Non-pigmented ciliary epithelial cell (primary cell): ENCODE measurements at regions not wholly inside any gene's neighbourhood (a gene's known extent, or its start where the extent isn't known, plus 50 kb on each side); places are given as distances from the start of the nearest gene placed in this dataset.

Source experiments
- DNase-seq: peaks from one replicate; pipeline ENCODE4 v3.0.0-alpha.2; 2010; ENCODE audit warnings: low read depth

DNA sequence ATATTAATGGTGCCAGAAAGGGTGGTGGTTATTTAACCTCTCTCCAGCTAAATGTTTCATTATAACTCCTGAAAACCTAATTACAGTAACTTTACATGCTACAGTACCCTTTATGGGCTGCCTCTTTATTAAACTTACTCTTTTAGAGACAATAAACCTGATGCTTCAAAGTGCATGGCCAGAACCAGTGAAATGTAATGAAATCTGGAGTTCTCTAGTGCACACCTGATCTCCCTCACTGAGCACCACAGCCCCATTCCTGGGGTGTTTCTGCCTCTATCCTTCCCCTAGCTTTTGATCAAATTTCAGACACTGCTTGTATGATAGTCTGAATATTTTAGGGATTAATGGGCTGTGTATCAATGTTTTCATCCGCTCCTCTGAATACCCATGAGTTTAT is 306.5 kb upstream of the WWC1 start:
- no peak for DNase-seq

DNA sequence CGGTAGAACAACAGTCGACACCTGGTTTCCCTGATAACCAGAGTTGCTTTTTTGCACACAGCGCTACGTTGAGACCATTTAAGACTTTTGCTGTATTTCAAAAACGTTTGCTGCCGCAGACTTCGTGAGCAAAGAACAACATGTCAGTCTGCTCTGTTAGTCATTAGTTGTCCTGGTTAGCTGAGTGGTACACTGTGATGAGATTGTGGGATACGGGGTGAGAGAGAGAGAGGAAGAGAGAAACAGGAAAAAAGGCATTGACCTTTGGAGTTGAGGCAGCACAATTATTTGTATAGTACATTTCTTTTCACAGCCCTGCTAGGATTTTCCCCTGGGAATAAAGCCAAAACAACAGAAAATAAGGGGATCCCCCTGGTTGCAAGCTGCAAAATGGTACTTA is 306.1 kb upstream of the WWC1 start:
- DNase-seq = no peak

DNA sequence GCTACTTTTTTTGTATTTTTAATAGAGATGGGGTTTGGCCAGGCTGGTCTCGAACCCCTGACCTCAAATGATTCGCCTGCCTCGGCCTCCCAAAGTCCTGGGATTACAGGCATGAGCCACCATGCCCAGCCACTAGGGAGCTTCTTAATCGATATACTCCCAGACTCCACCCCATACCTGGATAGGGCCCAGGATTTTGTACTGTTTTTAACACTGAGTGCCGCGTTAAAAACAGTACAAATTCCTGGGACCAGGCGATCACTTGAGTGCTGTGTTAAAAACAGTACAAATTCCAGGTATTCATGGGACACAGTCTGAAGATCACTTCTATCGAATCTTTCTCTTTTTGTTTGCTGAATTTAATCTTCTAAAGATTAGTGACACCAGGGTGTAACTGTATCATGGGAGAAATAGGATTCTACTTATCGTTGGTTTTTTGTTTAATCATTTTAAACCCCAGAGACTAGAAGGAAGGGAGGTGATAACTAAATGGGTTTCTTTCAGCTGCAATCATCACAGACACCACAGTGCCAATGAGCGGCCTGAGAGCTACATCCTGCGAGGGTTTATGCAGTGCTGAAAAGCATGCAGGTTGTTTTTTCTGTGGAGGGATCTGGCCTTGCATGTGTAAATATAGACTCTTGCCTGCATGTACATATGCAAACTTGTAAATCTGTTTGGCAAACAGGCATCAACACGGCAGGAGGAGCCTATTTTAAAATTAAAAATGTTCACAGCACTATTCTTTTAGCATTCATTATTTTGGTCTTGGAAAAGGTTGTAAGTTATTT is 303.8 kb upstream of the WWC1 start:
- DNase-seq = no peak

DNA sequence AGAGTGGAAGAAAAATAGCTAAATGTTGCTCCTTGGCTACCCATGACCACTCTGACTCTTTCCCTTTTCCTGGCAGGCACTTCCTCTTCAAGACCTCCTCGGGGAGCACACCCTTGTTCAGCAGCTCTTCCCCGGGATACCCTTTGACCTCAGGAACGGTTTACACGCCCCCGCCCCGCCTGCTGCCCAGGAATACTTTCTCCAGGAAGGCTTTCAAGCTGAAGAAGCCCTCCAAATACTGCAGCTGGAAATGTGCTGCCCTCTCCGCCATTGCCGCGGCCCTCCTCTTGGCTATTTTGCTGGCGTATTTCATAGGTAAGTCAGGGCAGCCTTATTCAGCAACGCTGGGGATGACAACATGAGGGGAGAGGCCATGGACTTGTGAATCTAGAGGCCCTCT is 298.6 kb upstream of the WWC1 start:
- no peak for DNase-seq

DNA sequence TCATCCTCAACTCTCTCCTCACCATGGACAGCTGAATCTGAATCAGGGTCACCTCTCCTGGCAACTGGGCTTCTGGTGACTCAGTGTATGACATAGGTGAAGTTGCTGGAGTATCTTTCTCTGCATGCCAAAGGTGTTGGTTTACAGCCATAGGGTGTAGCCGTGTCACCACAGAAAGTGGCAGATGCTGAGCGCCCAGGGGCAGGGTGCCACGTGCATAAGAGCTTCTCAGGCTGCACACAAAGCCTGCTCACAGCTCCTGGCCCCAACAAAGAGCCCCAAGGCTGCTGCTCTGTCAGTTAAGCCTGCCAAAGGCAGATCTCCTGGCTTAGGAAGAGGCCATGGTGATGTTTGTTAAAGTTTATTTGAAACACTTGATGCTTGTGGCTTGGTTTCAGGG is 297.7 kb upstream of the WWC1 start:
- DNase-seq = no peak

DNA sequence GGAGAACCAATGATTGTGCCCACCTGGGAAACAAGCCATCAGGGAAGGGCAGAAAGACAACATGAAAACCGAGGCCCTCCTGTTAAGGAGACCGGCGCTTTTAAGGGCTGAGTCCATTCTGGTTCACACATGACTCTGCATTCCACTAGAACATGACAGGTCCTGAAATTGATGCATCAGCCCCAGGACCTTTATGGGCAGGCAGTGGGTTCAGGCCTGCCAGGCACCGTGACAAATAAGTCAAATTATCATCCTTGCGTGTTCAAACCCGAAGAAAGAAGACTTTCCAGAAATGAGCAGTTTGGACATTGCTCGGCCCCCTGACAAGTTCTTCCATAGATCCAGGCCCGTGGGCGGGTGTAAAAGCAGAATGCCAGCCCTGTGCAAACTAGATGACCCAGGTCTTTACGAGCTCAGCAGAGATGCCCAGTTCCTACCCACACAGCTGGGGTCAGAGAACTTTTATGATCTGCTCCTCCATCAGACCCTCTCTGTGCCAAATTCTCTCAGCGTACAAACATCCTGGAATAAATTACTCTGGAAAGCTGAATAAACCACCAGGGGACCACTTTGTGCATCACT is 295.5 kb upstream of the WWC1 start:
- DNase-seq = no peak

DNA sequence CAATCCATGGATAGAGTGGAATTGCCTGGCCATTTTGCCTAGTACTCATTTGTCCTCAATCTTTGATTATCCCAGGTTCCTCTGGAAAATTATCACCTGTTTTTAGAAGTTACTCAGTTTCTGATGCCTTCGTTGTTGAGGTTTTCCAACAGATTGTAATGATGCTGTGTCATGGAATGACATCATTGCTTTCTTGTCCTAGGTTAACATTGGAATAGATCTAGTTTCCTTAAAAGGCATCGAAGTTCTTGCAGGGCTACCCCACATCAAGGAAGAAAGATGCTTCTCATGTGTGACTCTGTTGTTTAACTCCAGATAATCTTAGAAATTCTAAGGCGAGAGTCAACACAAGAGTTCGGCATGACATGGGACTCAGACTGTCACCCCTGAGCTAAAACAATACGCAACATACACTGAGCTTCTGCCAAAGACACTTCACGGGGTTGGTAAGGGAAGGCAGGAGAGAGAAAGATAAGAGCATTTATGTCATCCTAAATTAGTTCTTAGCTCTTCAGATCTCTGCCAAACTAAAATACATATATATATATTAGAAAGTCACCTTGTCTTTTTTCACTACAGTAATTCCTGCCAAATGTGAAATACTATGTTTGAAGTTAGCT is 293.2 kb upstream of the WWC1 start:
- DNase-seq = no peak

DNA sequence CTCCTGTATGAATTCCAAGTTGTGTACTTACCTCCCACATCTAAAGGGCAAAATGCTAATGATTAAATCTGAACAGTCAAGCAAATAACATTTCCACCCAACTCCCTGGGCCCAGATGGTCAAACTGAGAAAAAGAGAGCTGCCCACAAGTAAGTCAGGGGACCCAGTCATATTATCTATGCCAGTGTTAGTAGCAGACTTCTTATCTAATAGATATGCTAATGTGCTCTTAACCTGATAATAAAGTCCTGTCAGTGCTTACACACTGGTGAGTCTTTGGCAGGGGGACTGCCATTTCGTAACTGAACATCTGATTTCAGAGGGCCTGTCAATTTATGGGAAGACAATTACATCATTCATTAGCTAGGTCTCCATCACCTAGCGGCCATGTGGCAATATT is 292.3 kb upstream of the WWC1 start:
- DNase-seq = no peak

DNA sequence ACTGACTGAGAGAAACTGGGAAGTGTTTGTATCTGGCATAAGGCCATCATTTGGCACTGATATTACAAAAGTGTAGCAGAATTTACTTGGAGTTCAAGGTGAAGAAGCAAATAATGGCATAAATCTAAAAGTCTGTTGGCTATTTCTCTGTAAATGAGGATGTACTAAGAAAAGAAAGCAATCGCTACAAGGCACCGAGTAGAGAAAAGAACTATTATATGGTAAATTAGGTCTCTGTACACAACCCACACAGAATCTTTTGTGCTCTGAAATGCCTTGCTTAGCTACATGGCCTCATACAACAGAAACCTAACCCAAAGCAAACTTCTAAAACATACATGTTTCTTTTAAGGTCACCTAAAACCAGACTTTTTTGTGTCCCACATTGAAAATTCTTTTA is 290.1 kb upstream of the WWC1 start:
- no peak for DNase-seq

DNA sequence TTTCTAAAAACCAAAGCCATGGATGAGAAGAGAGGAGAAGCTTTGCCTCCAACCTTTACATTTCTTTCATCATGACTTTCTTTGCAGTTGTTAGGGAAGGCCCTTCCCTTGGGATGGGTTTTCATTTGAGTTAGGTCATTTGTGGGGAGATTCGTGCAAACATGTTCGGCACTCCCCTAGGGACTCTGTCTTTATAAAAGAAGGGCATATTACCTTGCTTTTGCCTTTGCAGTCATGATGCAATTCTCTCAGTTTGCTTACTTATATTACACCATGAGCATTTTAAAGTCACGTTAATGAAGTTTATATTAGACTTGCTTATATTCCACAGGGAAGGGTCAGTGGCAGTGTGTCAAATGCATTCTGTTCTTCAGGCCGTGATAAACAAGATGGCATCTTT is 289.3 kb upstream of the WWC1 start:
- DNase-seq = no peak

DNA sequence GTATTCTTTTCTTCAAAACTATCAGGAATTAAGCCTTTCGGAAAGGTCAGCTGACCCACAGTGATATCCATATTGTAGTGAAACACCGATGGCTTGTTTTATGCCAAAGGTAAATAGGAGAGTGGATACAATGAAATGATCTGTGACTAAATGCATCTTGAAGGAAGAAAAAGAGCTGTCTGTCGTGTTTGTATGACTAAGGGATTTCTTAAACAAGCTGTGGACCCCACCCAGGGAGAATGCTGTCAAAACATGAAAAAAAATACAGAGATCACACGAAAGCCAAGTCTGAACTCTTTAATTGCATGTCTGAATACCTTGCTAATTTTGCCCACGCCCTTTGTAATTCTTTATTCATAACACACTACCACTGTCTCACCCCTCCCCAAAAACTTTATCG is 286.4 kb upstream of the WWC1 start:
- no peak for DNase-seq

DNA sequence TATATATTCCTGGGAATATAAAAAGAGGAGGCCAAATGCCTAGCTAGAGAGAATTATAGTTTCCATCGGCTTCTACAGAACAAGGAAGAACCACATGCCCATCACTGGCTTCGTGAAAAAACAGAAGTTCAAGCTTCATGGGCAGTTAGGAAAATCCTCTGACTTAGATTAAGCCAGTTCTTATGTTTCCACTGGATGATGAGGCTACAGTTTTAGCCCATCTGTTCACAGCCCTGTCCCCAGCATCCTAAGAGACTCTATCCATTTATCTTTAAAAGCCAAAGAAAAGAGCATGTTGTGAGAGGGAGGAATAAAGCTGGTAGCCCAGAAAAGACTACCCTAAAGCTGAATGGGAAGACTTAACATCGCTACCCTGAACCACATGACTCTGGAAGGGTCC is 285.5 kb upstream of the WWC1 start:
- no peak for DNase-seq

DNA sequence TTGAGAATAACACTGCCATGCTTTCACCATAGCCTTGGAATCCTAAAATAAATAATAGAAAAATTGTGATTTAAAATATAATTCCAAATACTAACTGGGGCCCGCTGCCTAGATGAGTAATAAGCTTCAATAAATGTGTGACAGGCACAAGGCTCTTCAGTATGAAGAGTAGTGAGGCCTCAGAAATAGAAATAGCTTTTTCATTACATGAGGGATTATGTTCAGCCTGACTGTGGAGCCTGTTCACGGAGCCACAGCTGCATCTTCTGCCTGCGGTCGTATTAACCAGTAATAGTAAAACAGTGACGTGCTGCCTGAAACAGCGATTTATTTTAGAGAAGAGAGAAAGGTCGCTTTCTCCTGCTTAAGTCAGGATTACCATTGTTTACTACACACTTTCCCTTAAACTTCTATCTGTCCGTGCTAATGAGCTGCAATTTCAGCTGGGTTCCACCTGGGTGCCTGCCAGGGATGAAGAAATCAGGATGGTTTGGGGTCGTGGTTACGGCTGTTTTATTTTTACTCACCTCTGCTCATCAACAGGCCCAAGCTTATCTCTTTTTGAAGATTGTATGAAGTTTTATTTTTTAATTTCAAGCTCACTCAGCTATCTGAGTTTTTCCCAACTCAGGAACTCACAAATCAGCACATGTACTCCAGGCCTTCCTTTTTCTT is 284.9 kb upstream of the WWC1 start:
- no peak for DNase-seq

DNA sequence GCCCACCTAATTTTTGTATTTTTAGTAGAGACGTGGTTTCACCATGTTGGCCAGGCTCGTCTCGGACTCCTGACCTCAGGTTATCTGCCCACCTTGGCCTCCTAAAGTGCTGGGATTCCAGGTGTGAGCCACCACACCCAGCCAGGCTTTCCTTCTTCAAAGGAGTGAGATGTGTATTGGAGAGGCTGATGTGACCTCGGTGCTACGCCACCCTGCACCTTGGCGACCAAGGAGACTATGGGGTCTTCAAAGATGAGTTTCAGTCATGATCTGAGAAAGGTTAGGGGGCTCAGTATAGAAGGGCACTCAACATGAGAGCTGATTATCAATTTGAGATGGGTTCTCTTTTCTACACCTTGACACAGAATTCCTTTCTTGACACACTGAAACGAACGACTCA is 284.2 kb upstream of the WWC1 start:
- DNase-seq = no peak

DNA sequence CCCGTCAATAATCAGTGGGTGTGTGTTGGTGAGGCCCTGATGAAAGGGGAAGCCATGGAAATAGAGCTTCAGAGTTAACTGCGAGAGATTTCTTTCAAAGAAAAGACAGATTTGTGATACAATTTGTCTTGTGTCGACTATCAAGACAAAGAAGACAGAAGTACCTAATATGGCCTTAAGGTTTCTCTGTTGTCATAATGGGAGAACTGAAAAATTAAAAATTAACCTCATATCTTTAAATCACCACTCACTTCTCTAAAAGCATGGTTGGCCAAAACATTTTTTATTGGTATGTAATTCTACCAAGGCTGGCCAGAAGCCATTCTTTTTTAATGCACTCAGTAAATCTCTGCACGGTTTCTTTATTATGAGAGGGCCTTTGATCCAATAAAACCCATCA is 282.9 kb upstream of the WWC1 start:
- DNase-seq = no peak

DNA sequence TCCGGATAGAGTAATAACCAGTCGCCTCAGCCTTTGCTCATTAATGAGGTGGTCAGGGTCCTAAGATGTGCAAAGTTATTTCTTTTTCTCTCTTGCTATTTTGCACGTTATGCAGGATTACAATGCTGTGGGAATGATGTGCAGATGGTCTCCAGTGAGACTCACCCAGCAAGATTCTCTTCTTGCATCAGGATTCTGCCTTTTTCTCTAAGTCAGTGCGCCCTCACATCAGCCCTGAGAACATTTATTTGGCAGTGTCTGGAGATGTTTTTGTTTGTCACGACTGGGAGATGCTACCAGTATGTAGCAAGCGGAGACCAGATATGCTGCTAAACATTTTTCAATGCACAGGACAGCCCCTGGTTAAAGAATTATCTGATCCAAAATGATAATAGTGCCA is 280.3 kb upstream of the WWC1 start:
- no peak for DNase-seq

DNA sequence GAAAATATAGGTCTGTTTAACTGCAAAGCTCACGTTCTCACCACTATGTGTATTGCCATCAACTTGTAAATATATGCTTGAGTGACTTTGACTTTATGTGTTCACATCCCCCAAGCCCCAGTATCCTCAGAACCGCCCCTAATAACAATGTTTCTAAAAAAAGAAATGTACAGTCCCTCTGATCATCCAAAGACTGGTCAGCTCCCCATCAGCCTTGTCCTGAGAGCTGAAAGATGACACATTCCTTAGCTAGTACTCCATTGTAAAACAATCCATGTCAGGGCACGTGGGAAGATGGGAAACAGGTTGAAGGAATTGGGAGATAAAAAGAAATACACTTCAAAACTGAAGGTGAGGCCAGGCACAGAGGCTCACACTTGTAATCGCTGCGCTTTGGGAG is 279.4 kb upstream of the WWC1 start:
- no peak for DNase-seq

DNA sequence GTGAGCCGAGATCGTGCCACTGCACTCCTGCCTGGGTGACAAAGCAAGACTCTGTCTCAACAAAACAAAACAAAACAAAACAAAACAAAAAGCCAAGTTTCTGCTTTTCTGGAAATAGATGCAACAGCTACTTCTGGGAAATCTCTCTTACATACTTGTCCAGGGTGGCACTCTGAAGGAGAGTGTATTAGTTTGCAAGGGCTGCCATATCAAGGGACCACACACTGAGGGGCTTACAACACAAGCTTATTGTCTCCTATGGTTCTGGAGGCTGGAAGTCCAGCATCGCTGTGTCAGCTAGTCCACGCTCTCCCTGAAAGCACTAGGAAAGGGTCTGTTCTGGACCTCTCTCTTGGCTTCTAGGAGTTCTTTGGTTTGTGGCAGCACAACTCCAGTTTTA is 277.9 kb upstream of the WWC1 start:
- no peak for DNase-seq

DNA sequence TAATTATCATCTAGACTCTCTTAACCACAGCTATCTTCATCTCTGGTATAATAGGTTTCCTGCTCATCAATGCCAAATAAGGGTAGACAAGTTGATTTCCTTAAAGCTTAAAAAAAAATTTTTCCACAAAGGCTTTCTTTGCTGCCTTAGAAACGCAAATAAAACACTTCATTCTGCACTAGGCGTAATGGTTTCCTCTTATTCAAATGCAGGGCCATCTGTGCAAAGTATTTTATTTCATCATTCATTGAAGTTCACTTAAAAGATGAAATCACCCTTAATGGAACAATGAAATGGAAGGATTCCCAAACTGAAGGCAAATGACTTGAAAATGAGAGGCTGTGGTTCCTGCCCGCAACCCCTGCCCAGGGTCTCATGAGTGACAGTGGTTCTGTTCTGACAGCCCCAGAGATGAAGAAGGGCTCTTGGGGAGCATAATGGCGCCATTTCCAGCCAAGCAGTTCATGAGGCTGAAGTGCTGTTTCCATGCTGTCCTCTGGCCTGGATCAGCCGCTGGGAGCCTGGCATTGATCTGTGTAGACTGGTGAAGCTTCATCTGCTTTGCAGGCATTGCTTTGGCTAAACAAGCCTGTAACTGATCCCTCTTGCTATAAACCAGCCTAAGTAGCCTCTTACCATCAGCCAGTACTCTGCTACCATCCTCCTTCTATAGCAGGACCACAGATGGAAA is 276.9 kb upstream of the WWC1 start:
- no peak for DNase-seq

DNA sequence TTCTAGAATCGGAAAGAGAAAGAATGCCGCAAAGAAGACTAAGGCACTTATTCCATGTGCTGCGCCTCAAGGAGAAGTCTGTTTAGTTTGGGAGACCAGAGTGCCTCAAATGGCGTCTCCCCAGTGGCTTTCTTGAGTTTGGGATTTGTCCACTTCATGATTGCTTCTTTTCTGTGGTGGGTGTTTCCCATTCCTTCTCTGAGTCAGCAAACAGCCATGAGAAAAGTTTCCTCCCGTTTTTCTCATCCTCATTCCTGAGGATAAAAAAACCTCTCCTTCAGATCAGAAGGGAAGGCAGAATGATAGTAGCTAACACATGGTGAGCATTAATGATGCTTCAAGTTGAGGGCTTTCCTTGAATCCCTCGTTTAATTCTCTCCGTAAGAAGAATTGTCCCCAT is 275.9 kb upstream of the WWC1 start:
- no peak for DNase-seq

DNA sequence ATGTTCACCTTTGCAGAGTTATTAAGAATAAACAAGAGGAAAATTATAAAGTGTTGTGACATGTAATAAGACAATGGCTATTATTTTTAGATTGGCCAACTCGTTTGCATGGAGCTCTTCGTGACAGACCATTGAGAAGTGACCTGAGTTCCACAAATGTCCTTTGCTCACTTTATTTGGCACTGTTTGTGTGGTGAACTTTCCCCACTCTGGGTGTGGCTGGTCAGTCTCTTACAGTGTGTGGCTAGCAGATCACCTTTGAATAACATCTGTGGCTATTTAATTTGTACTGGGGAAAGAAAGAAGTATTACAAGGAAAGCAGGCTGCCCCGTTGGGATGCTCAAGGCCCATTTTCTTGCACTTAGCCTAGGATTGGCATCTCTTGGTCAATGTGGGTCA is 274.1 kb upstream of the WWC1 start:
- DNase-seq = no peak

DNA sequence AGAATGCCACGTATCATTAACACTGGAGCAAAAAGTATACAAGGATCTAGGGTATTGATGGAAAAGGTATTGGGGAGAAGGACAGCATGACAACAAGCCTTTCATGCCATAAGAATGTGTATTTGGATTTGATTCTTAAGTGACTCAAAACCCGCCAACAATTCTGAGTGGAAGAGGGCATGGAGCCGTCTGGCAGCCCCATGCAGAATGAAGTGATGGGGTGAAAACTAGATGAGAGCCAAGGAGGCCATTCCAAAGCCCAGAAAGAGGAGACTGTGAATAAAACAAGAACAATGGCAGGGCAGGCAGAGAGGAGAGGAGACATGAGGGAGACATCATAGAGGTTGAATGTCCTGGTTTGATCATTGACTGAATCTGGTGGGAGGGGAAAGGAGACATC is 272.3 kb upstream of the WWC1 start:
- DNase-seq = no peak
